Breast epithelium (tissue), 3 donors: ENCODE measurements at regions not wholly inside any gene's neighbourhood (a gene's known extent, or its start where the extent isn't known, plus 50 kb on each side); places are given as distances from the start of the nearest gene placed in this dataset.

ENCODE experiments used
- CTCF ChIP-seq, 3 donors: fragments of 450-650 bp; IDR thresholded peaks; one replicate each; pipeline ENCODE4 v1.5.1; 2016 to 2017; ENCODE audit warnings: antibody characterized with exemption in 3 of 3, mild to moderate bottlenecking in 3 of 3, moderate library complexity in 3 of 3
- POLR2A ChIP-seq: fragments of 450-650 bp; IDR thresholded peaks from one replicate; pipeline ENCODE4 v1.6.1; 2016; ENCODE audit warnings: antibody characterized with exemption, mild to moderate bottlenecking, moderate library complexity

- TF ChIP-seq POLR2A (no peak), CTCF (IDR thresholded peaks at IDR 0.05) (no peak)
Observed at GRCh38 chr13:81396192-81396591, 1055.3 kb upstream of the SPRY2 start.
